ENCODE measurements at regions not wholly inside any gene's neighbourhood (a gene's known extent, or its start where the extent isn't known, plus 50 kb on each side); places are given as distances from the start of the nearest gene placed in this dataset.

DNA sequence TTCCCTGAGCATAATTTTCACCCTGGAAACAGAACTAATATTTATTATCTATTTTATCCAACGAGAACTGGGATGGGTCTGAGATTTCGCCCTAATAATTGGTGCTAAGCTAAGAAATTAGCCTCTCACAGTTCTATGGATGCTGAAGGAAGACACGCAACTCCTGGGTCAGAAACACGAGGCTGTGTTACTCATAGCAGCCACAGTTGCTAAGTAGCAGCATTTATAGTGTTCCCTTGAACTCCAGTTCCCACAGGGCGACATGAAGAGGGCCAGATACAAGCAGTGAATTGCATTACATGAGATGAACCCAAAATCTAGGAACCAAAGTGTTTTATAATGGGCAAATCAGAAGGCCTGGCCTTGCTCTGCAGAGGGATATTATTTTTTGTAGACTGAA lies 109.8 kb upstream of the AGR3 start:
- TF ChIP-seq EZH2phosphoT487 (IDR thresholded peaks at IDR 0.05; ENCODE audit: borderline replicate concordance) (no peak), TCF7L2 (IDR thresholded peaks at IDR 0.05; ENCODE audit: borderline replicate concordance, extremely low read depth, insufficient read depth, insufficient read length) (no peak), POLR2A (IDR thresholded peaks at IDR 0.05; ENCODE audit: borderline replicate concordance, extremely low read depth, insufficient read depth, insufficient read length) (no peak), SIN3A (IDR thresholded peaks at IDR 0.05; ENCODE audit: low read depth) (no peak)
- TF ChIP-seq, protein P1, sequence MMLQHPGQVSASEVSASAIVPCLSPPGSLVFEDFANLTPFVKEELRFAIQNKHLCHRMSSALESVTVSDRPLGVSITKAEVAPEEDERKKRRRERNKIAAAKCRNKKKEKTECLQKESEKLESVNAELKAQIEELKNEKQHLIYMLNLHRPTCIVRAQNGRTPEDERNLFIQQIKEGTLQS (IDR thresholded peaks at IDR 0.05): no peak
- TF ChIP-seq, protein P2, sequence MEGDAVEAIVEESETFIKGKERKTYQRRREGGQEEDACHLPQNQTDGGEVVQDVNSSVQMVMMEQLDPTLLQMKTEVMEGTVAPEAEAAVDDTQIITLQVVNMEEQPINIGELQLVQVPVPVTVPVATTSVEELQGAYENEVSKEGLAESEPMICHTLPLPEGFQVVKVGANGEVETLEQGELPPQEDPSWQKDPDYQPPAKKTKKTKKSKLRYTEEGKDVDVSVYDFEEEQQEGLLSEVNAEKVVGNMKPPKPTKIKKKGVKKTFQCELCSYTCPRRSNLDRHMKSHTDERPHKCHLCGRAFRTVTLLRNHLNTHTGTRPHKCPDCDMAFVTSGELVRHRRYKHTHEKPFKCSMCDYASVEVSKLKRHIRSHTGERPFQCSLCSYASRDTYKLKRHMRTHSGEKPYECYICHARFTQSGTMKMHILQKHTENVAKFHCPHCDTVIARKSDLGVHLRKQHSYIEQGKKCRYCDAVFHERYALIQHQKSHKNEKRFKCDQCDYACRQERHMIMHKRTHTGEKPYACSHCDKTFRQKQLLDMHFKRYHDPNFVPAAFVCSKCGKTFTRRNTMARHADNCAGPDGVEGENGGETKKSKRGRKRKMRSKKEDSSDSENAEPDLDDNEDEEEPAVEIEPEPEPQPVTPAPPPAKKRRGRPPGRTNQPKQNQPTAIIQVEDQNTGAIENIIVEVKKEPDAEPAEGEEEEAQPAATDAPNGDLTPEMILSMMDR (IDR thresholded peaks at IDR 0.05 in 2 of 3, conservative IDR thresholded peaks at IDR 0.05 in 1 of 3; ENCODE audit: borderline replicate concordance in 1 of 3, insufficient read depth in 1 of 3, low read depth in 2 of 3, low read length in 2 of 3): no peak
- TF ChIP-seq, protein P3, sequence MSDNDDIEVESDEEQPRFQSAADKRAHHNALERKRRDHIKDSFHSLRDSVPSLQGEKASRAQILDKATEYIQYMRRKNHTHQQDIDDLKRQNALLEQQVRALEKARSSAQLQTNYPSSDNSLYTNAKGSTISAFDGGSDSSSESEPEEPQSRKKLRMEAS (IDR thresholded peaks at IDR 0.05): no peak

Data from HCT116 (cell line).